Neuronal stem cell (in vitro differentiated cells): ENCODE measurements at regions not wholly inside any gene's neighbourhood (a gene's known extent, or its start where the extent isn't known, plus 50 kb on each side); places are given as distances from the start of the nearest gene placed in this dataset.
"Not testable (repeated sequence)": the region's sequence is repeated elsewhere in the genome, so short reads cannot be mapped to it uniquely, and the experiment has no call there.

Experiments
- DNase-seq: peaks from one replicate; pipeline ENCODE4 v3.0.0-alpha.2; 2013; ENCODE audit warnings: low spot score
- H2AFZ ChIP-seq: one replicate; pipeline ENCODE4 v1.6.1; 2013; ENCODE audit warnings: mild to moderate bottlenecking, low read length, inconsistent platforms
- H2AK5ac ChIP-seq: 2 replicates; pipeline ENCODE4 v1.6.1; 2013; ENCODE audit warnings: low read depth, mild to moderate bottlenecking, inconsistent platforms, low read length, moderate library complexity, mixed read lengths
- H2BK120ac ChIP-seq: 2 replicates; pipeline ENCODE4 v1.6.1; 2013; ENCODE audit warnings: low read depth, mild to moderate bottlenecking, inconsistent platforms, low read length, moderate library complexity, mixed read lengths
- H2BK12ac ChIP-seq: one replicate; pipeline ENCODE4 v1.6.1; 2013; ENCODE audit warnings: low read length, inconsistent platforms
- H2BK15ac ChIP-seq: 2 replicates; pipeline ENCODE4 v1.6.1; 2013; ENCODE audit warnings: mild to moderate bottlenecking, low read length, inconsistent platforms, mixed read lengths
- H2BK5ac ChIP-seq: one replicate; pipeline ENCODE4 v1.6.1; 2013; ENCODE audit warnings: inconsistent platforms, mild to moderate bottlenecking, low read length, moderate library complexity
- H3K14ac ChIP-seq: one replicate; pipeline ENCODE4 v1.6.1; 2013; ENCODE audit warnings: low read length, inconsistent platforms
- H3K18ac ChIP-seq: 2 replicates; pipeline ENCODE4 v1.6.1; 2013; ENCODE audit warnings: low read length, inconsistent platforms
- H3K23ac ChIP-seq: 2 replicates; pipeline ENCODE4 v1.6.1; 2013; ENCODE audit warnings: low read depth, mild to moderate bottlenecking, mixed read lengths, low read length, inconsistent platforms; ENCODE audit not compliant: poor library complexity
- H3K27ac ChIP-seq: replicated peaks from 3 replicates; pipeline ENCODE4 v1.5.1; 2013; ENCODE audit warnings: low read length, inconsistent platforms
- H3K27me3 ChIP-seq, 3 experiments: 2 replicates each; pipeline ENCODE4 v1.6.1; 2013; ENCODE audit warnings: low read length in 3 of 3, mild to moderate bottlenecking in 2 of 3, inconsistent platforms in 1 of 3, low read depth in 1 of 3, mixed read lengths in 1 of 3, moderate library complexity in 1 of 3; ENCODE audit not compliant: control insufficient read depth in 3 of 3, insufficient read depth in 3 of 3
- H3K36me3 ChIP-seq, 2 donors: replicated peaks in 1 of 2; 2 replicates each; pipeline ENCODE4 v1.6.1; 2013; ENCODE audit warnings: low read length in 2 of 2; ENCODE audit not compliant: control insufficient read depth in 2 of 2, insufficient read depth in 2 of 2
- H3K4ac ChIP-seq: 2 replicates; pipeline ENCODE4 v1.6.1; 2013; ENCODE audit warnings: inconsistent platforms, mild to moderate bottlenecking, low read length, moderate library complexity
- H3K4me1 ChIP-seq, 2 donors: 1 replicate in 1 of 2; 2 replicates in 1 of 2; pipeline ENCODE4 v1.6.1; 2013; ENCODE audit warnings: low read length in 2 of 2, low read depth in 1 of 2; ENCODE audit not compliant: control insufficient read depth in 2 of 2, insufficient read depth in 1 of 2
- H3K4me2 ChIP-seq: one replicate; pipeline ENCODE4 v1.6.1; 2013; ENCODE audit warnings: mild to moderate bottlenecking, low read length, inconsistent platforms; ENCODE audit not compliant: insufficient read depth, poor library complexity, severe bottlenecking
- H3K4me3 ChIP-seq, 2 donors: 2 replicates each; pipeline ENCODE4 v1.5.1; 2013; ENCODE audit warnings: low read length in 2 of 2, mild to moderate bottlenecking in 2 of 2, inconsistent platforms in 1 of 2, moderate library complexity in 1 of 2
- H3K79me1 ChIP-seq: one replicate; pipeline ENCODE4 v1.6.1; 2013; ENCODE audit warnings: low read depth, mild to moderate bottlenecking, inconsistent platforms, low read length, moderate library complexity
- H3K9ac ChIP-seq: one replicate; pipeline ENCODE4 v1.6.1; 2013; ENCODE audit warnings: mild to moderate bottlenecking, low read depth, low read length, inconsistent platforms; ENCODE audit not compliant: poor library complexity
- H3K9me3 ChIP-seq, 2 donors: replicated peaks in 1 of 2; 2 replicates each; pipeline versions ENCODE3 to v1.6.1; 2013; ENCODE audit warnings: low read length in 2 of 2, mild to moderate bottlenecking in 2 of 2, inconsistent platforms in 1 of 2, low read depth in 1 of 2, mixed read lengths in 1 of 2, moderate library complexity in 1 of 2; ENCODE audit not compliant: control insufficient read depth in 2 of 2, insufficient read depth in 1 of 2
- H4K8ac ChIP-seq: one replicate; pipeline ENCODE4 v1.6.1; 2013; ENCODE audit warnings: low read depth, mild to moderate bottlenecking, inconsistent platforms, low read length, moderate library complexity
- H4K91ac ChIP-seq: one replicate; pipeline ENCODE4 v1.6.1; 2013; ENCODE audit warnings: low read length, low read depth, mild to moderate bottlenecking, inconsistent platforms; ENCODE audit not compliant: poor library complexity
- WGBS, 2 donors: extraction: QIAGEN DNeasy Blood & Tissue Kit; methylation state at CpG; one replicate each; pipeline ENCODE4 v1.1.7; 2013; ENCODE audit warnings: missing lambda C conversion rate in 2 of 2, mixed read lengths in 1 of 2; ENCODE audit not compliant: insufficient read length in 2 of 2, insufficient replicate concordance in 1 of 2; ENCODE audit errors: extremely low coverage in 2 of 2; 5-methylcytosine and 5-hydroxymethylcytosine counted together

- no peak overlapping the region for H2AK5ac ChIP-seq
- no CpG with 5 or more reads among the region's 5 CpGs for WGBS, 2 donors
- H3K4me1 ChIP-seq = no peaks in the 10 kb centered on the region
- no peak overlapping the region for H4K8ac ChIP-seq
- no peak overlapping the region for H2AFZ ChIP-seq
- no peaks in the 10 kb centered on the region for H3K9me3 ChIP-seq
- H3K14ac ChIP-seq = no peak overlapping the region
- H3K23ac ChIP-seq = no peak overlapping the region
- H3K36me3 ChIP-seq = no peaks in the 10 kb centered on the region
- no peak overlapping the region for H3K4me3 ChIP-seq
- H2BK5ac ChIP-seq = no peak overlapping the region
- H3K27me3 ChIP-seq = no peaks in the 10 kb centered on the region
- H2BK12ac ChIP-seq = no peak overlapping the region
- no peaks in the 10 kb centered on the region for H3K79me1 ChIP-seq
- no peak overlapping the region for H3K4ac ChIP-seq
- H3K27ac ChIP-seq = no peak overlapping the region
- no peak overlapping the region for H4K91ac ChIP-seq
- H3K9ac ChIP-seq = no peak overlapping the region
- no peak overlapping the region for H2BK120ac ChIP-seq
- no peak for DNase-seq
- H2BK15ac ChIP-seq = no peak overlapping the region
- no peak overlapping the region for H3K4me2 ChIP-seq
- H3K18ac ChIP-seq = no peak overlapping the region
Observed at GRCh38 chr5:51712201-51712600, 329.0 kb downstream of the ISL1 start.

GRCh38 chr5:51715445-51715844 lies 332.2 kb downstream of the ISL1 start:
- H3K9ac ChIP-seq, H3K14ac ChIP-seq, H3K36me3 ChIP-seq, H2BK120ac ChIP-seq, H2AK5ac ChIP-seq, H3K9me3 ChIP-seq, H4K91ac ChIP-seq, H3K4me2 ChIP-seq, H3K4ac ChIP-seq, H3K27me3 ChIP-seq, H3K4me3 ChIP-seq, H2BK12ac ChIP-seq, H3K79me1 ChIP-seq, H3K27ac ChIP-seq, H2AFZ ChIP-seq, H3K4me1 ChIP-seq, H3K18ac ChIP-seq, H3K23ac ChIP-seq, H2BK5ac ChIP-seq, H4K8ac ChIP-seq, H2BK15ac ChIP-seq, DNase-seq: not testable (repeated sequence)
- no CpG with 5 or more reads among the region's 2 CpGs for WGBS, 2 donors

GRCh38 chr5:51731421-51732029 lies 348.3 kb downstream of the ISL1 start:
- H2AFZ ChIP-seq = no peak overlapping the region
- no peaks in the 10 kb centered on the region for H3K9me3 ChIP-seq
- no peak overlapping the region for H3K27ac ChIP-seq
- H3K27me3 ChIP-seq = no peaks in the 10 kb centered on the region
- H2AK5ac ChIP-seq = no peak overlapping the region
- no peak overlapping the region for H3K23ac ChIP-seq
- H3K9ac ChIP-seq = no peak overlapping the region
- H3K4me2 ChIP-seq = no peak overlapping the region
- no peak overlapping the region for H4K8ac ChIP-seq
- WGBS, 2 donors = no CpG with 5 or more reads among the region's 2 CpGs
- H3K4me1 ChIP-seq = no peaks in the 10 kb centered on the region
- H2BK12ac ChIP-seq = no peak overlapping the region
- H3K36me3 ChIP-seq = no peaks in the 10 kb centered on the region
- no peak overlapping the region for H2BK5ac ChIP-seq
- no peak overlapping the region for H3K18ac ChIP-seq
- H3K14ac ChIP-seq = no peak overlapping the region
- no peak for DNase-seq
- H3K79me1 ChIP-seq = no peaks in the 10 kb centered on the region
- H2BK120ac ChIP-seq = no peak overlapping the region
- no peak overlapping the region for H4K91ac ChIP-seq
- no peak overlapping the region for H3K4me3 ChIP-seq
- no peak overlapping the region for H2BK15ac ChIP-seq
- no peak overlapping the region for H3K4ac ChIP-seq

GRCh38 chr5:51732304-51732703 lies 349.1 kb downstream of the ISL1 start:
- no peak overlapping the region for H4K8ac ChIP-seq
- H3K4me3 ChIP-seq = no peak overlapping the region
- no peak overlapping the region for H3K9ac ChIP-seq
- H3K27me3 ChIP-seq = no peaks in the 10 kb centered on the region
- no peak overlapping the region for H2BK12ac ChIP-seq
- no peak overlapping the region for H4K91ac ChIP-seq
- no peak overlapping the region for H3K27ac ChIP-seq
- no peak overlapping the region for H2AFZ ChIP-seq
- H3K9me3 ChIP-seq = no peaks in the 10 kb centered on the region
- H2BK5ac ChIP-seq = no peak overlapping the region
- no peak for DNase-seq
- no peak overlapping the region for H3K4me2 ChIP-seq
- H3K36me3 ChIP-seq = no peaks in the 10 kb centered on the region
- H3K14ac ChIP-seq = no peak overlapping the region
- H3K79me1 ChIP-seq = no peaks in the 10 kb centered on the region
- no peak overlapping the region for H3K23ac ChIP-seq
- H3K4ac ChIP-seq = no peak overlapping the region
- no peak overlapping the region for H3K18ac ChIP-seq
- no peak overlapping the region for H2BK120ac ChIP-seq
- no peak overlapping the region for H2BK15ac ChIP-seq
- WGBS, 2 donors = no CpG with 5 or more reads among the region's 3 CpGs
- H2AK5ac ChIP-seq = no peak overlapping the region
- no peaks in the 10 kb centered on the region for H3K4me1 ChIP-seq
